Activated CD4-positive, alpha-beta T cell treated with anti-CD3 and anti-CD28 coated beads, Interleukin-2, amount 50 U/mL, for 4 hours (primary cell): ENCODE measurements at regions not wholly inside any gene's neighbourhood (a gene's known extent, or its start where the extent isn't known, plus 50 kb on each side); places are given as distances from the start of the nearest gene placed in this dataset.
"Not testable (repeated sequence)": the region's sequence is repeated elsewhere in the genome, so short reads cannot be mapped to it uniquely, and the experiment has no call there.

Source experiments
- DNase-seq, 2 experiments: peaks; one replicate each; pipeline ENCODE4 v3.0.0-alpha.2; 2020

- not testable (repeated sequence) for DNase-seq
Measured at GRCh38 chr10:21121822-21122221, 224.7 kb upstream of the NEBL start.

GRCh38 chr10:21114683-21115082 lies 217.6 kb upstream of the NEBL start:
- no peak for DNase-seq

GRCh38 chr10:21110358-21110757 lies 213.2 kb upstream of the NEBL start:
- DNase-seq: no peak

GRCh38 chr10:21106931-21107330 lies 209.8 kb upstream of the NEBL start:
- not testable (repeated sequence) for DNase-seq

GRCh38 chr10:21105331-21105730 lies 208.2 kb upstream of the NEBL start:
- not testable (repeated sequence) for DNase-seq

GRCh38 chr10:21100871-21101514 lies 203.9 kb upstream of the NEBL start:
- DNase-seq: no peak

- DNase-seq: no peak
Measured at GRCh38 chr10:21100190-21100589, 203.1 kb upstream of the NEBL start.

- no peak for DNase-seq
Measured at GRCh38 chr10:21099291-21100062, 202.4 kb upstream of the NEBL start.

GRCh38 chr10:21097926-21098355 lies 200.8 kb upstream of the NEBL start:
- DNase-seq: no peak

- DNase-seq: no peak
Measured at GRCh38 chr10:21095494-21096055, 198.5 kb upstream of the NEBL start.

GRCh38 chr10:21095073-21095472 lies 198.0 kb upstream of the NEBL start:
- no peak for DNase-seq

- DNase-seq: no peak
Measured at GRCh38 chr10:21092683-21093524, 195.8 kb upstream of the NEBL start.

GRCh38 chr10:21090609-21091082 lies 193.5 kb upstream of the NEBL start:
- no peak for DNase-seq

GRCh38 chr10:21087476-21087875 lies 190.4 kb upstream of the NEBL start:
- DNase-seq: no peak

GRCh38 chr10:21084700-21085099 lies 187.6 kb upstream of the NEBL start:
- no peak for DNase-seq

- DNase-seq: no peak
Measured at GRCh38 chr10:21083861-21084260, 186.8 kb upstream of the NEBL start.

- no peak for DNase-seq
Measured at GRCh38 chr10:21082206-21082605, 185.1 kb upstream of the NEBL start.

GRCh38 chr10:21080261-21080660 lies 183.2 kb upstream of the NEBL start:
- no peak for DNase-seq

GRCh38 chr10:21079330-21079658 lies 182.2 kb upstream of the NEBL start:
- no peak for DNase-seq

- no peak for DNase-seq
Measured at GRCh38 chr10:21078410-21079329, 181.6 kb upstream of the NEBL start.

- no peak for DNase-seq
Measured at GRCh38 chr10:21077681-21078080, 180.6 kb upstream of the NEBL start.

GRCh38 chr10:21076381-21076780 lies 179.3 kb upstream of the NEBL start:
- DNase-seq: no peak
